HUES48 (cell line): ENCODE measurements at regions not wholly inside any gene's neighbourhood (a gene's known extent, or its start where the extent isn't known, plus 50 kb on each side); places are given as distances from the start of the nearest gene placed in this dataset.

ENCODE experiments used
- H3K27ac ChIP-seq: one replicate; pipeline ENCODE4 v1.7.0; 2013; ENCODE audit warnings: low read depth, low read length, inconsistent platforms
- H3K27me3 ChIP-seq: 2 replicates; pipeline ENCODE4 v1.6.1; 2013; ENCODE audit warnings: mild to moderate bottlenecking, low read length; ENCODE audit not compliant: control insufficient read depth, insufficient read depth
- H3K36me3 ChIP-seq: 2 replicates; pipeline ENCODE4 v1.6.1; 2013; ENCODE audit warnings: low read length; ENCODE audit not compliant: control insufficient read depth, insufficient read depth
- H3K4me1 ChIP-seq: 2 replicates; pipeline ENCODE4 v1.6.1; 2013; ENCODE audit warnings: mild to moderate bottlenecking, low read length; ENCODE audit not compliant: control insufficient read depth, insufficient read depth
- H3K4me3 ChIP-seq: 2 replicates; pipeline ENCODE4 v1.5.1; 2013; ENCODE audit warnings: mild to moderate bottlenecking, low read depth, low read length
- H3K9ac ChIP-seq: 2 replicates; pipeline ENCODE4 v1.6.1; 2013; ENCODE audit warnings: mild to moderate bottlenecking, low read depth, low read length, moderate library complexity
- H3K9me3 ChIP-seq: 2 replicates; pipeline ENCODE4 v1.6.1; 2013; ENCODE audit warnings: low read length; ENCODE audit not compliant: control insufficient read depth, insufficient read depth

DNA sequence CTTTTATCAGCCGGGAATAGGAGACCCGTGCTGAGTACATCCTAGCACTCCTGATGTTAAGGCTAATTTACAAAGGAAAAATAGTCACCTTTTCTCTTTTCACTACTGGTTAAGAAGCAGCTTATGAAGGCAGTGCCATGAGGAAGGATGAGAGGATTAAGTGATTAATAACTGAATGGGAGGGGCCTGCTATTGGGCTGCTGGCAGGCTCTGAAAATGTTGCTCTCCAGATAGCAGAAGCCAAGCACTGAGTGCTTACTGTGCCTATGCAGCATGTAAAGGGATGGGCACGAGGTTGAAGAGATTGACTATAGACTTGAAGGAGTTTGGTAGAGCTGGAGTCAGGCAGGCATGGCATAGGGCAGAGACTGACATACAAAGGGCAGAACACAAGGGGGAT is 282.4 kb upstream of the THSD7B start:
- Histone ChIP-seq H3K4me3 (no peak overlapping the region), H3K36me3 (no peaks in the 10 kb centered on the region), H3K27me3 (no peaks in the 10 kb centered on the region), H3K9me3 (0 out of 2 replicates have a peak, but pooled peaks cover 1% of the 10 kb centered on the region), H3K9ac (no peak overlapping the region), H3K27ac (no peak overlapping the region), H3K4me1 (no peaks in the 10 kb centered on the region)

DNA sequence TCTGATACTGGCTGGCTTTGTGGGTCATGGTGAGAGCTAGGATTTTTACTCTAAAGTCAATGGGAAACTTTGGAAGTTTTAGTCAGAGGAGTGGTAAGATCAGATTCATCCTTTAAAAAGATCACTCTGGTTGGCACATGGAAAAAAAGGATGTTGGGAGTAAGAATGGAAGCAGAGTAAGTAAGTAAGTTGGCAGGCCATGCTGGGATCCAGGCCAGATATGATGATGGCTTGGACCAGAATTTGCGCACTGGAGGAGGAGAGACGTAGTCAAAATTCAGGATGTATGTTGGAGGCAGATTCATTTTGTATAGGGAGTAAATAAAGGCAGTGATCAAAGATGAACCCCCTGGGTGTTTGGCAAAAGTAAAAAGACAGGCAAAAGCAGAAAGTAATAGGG is 283.3 kb upstream of the THSD7B start:
- Histone ChIP-seq H3K36me3 (no peaks in the 10 kb centered on the region), H3K4me3 (no peak overlapping the region), H3K27me3 (no peaks in the 10 kb centered on the region), H3K9me3 (0 out of 2 replicates have a peak, but pooled peaks cover 4% of the 10 kb centered on the region), H3K9ac (no peak overlapping the region), H3K4me1 (no peaks in the 10 kb centered on the region), H3K27ac (no peak overlapping the region)

DNA sequence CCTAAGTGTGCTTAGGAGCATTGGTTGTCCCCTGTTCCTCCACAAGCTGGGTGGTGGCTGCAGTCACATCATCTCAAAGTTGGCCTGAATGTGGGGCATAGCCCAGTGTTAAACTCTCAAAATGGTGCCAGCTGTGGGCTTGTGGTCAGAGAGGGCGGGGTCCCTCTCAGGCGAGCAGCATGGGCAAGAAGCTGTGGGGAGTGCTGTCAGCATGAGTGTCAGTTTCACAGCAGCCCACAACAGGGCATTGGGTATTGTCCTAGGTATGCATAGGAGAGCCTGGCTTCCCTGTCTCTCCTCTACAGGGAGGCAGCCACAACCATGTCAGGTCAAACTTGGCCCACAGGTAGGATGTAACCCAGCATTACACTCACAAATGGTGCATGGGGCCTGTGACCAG is 285.6 kb upstream of the THSD7B start:
- H3K9me3 ChIP-seq: 0 out of 2 replicates have a peak, but pooled peaks cover 4% of the 10 kb centered on the region
- H3K9ac ChIP-seq: no peak overlapping the region
- no peak overlapping the region for H3K27ac ChIP-seq
- no peaks in the 10 kb centered on the region for H3K27me3 ChIP-seq
- no peaks in the 10 kb centered on the region for H3K36me3 ChIP-seq
- H3K4me3 ChIP-seq: no peak overlapping the region
- H3K4me1 ChIP-seq: no peaks in the 10 kb centered on the region

DNA sequence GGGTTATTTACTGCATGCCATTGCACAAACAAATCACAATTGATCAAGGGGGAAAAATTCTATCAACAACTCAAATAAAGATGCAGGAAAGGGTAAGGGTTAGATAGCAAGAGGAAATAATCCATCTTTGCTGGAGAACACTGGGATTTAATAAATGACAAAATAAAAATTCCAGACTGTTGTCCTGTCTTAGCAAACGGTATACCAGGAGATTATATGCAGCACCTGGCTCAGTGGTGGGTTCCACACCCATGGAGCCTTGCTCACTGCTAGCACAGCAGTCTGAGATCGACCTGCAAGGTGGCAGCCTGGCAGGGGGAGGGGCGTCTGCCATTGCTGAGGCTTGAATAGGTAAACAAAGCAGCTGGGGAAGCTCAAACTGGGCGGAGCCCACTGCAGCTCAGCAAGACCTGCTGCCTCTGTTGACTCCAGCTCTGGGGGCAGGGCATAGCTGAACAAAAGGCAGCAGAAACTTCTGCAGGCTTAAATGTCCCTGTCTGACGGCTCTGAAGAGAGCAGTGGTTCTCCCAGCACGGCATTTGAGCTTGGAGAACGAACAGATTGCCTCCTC is 296.5 kb upstream of the THSD7B start:
- H3K9ac ChIP-seq: no peak overlapping the region
- H3K27ac ChIP-seq: no peak overlapping the region
- no peak overlapping the region for H3K4me3 ChIP-seq
- H3K36me3 ChIP-seq: no peaks in the 10 kb centered on the region
- H3K9me3 ChIP-seq: no peaks in the 10 kb centered on the region; the same call in 1 of the 2 replicates
- H3K27me3 ChIP-seq: no peaks in the 10 kb centered on the region
- no peaks in the 10 kb centered on the region for H3K4me1 ChIP-seq

GRCh38 chr2:136452528-136452927 is 312.8 kb upstream of the THSD7B start:
- H3K36me3 ChIP-seq: no peaks in the 10 kb centered on the region
- H3K27me3 ChIP-seq: no peaks in the 10 kb centered on the region
- H3K4me3 ChIP-seq: no peak overlapping the region
- H3K27ac ChIP-seq: no peak overlapping the region
- no peak overlapping the region for H3K9ac ChIP-seq
- H3K4me1 ChIP-seq: peaks cover 9% of the 10 kb centered on the region; the same call in 1 of the 2 replicates
- no peaks in the 10 kb centered on the region for H3K9me3 ChIP-seq

GRCh38 chr2:136448986-136449780 is 316.2 kb upstream of the THSD7B start:
- H3K9ac ChIP-seq: no peak overlapping the region
- no peak overlapping the region for H3K4me3 ChIP-seq
- no peak overlapping the region for H3K27ac ChIP-seq
- H3K9me3 ChIP-seq: no peaks in the 10 kb centered on the region
- H3K36me3 ChIP-seq: no peaks in the 10 kb centered on the region
- peaks cover 9% of the 10 kb centered on the region; the same call in 1 of the 2 replicates for H3K4me1 ChIP-seq
- no peaks in the 10 kb centered on the region for H3K27me3 ChIP-seq

DNA sequence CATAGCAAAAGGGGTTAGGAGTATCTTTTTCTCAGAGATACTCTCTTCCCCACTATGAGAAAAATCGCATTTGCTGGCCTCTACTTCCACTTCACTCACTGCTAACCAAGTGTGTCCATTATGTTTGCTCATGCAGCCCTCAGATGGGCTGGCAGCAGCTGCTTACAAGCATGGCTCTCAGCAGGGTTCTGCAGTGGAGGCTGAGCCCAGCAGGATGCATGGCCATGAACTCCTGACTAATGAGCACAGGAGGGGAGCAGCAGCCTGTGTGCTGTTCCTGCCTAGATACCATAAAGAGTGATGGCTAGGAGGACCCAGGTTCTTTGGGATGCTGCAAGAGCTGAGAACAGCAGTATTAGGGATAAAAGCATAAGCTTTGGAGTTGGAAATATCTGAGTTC is 316.9 kb upstream of the THSD7B start:
- Histone ChIP-seq H3K27ac (no peak overlapping the region), H3K9me3 (no peaks in the 10 kb centered on the region), H3K36me3 (no peaks in the 10 kb centered on the region), H3K4me1 (peaks cover 9% of the 10 kb centered on the region; the same call in 1 of the 2 replicates), H3K9ac (no peak overlapping the region), H3K27me3 (no peaks in the 10 kb centered on the region), H3K4me3 (no peak overlapping the region)

DNA sequence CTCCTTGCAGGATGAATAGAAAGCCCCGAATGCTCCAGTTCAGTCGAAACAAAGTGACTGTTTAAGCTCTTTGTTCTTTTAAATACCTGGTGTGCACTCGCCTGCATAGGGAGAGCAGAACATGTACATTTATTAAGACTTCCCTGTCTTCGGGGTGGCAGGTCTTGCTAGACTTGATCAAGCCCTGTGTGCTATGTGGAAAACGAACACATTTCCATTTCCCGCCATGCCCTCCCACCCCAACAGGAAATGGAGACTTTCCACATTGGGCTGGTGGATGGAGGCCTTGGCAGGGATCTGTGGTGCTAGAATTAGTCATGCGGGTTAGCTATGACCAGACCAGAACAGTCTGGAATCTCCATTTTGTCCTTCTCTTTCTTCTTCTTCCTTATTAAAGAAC is 321.0 kb upstream of the THSD7B start:
- no peak overlapping the region for H3K9ac ChIP-seq
- H3K27ac ChIP-seq: no peak overlapping the region
- H3K36me3 ChIP-seq: no peaks in the 10 kb centered on the region
- no peak overlapping the region for H3K4me3 ChIP-seq
- peaks cover 21% of the 10 kb centered on the region for H3K4me1 ChIP-seq
- no peaks in the 10 kb centered on the region for H3K27me3 ChIP-seq
- H3K9me3 ChIP-seq: no peaks in the 10 kb centered on the region

DNA sequence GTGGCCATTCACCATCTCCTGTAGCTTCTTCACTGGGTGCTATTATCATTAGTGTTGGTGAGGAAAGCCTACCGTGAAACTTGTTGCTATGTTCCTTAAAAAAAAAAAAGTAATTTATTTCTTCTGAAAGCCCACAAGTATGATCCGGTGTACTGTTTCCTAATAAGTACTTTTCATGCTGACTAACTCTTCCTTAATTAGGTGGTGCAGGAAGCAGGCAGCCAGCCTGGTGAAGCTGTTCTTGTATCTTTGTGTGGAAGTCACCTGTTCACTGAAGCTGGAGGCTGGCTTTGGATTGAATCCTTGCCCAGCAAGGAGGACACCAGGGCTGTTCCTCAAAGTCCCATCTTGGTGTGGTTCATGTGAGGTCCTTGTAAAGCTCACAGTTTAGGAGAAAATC is 321.7 kb upstream of the THSD7B start:
- Histone ChIP-seq H3K27ac (no peak overlapping the region), H3K4me1 (peaks cover 18% of the 10 kb centered on the region), H3K27me3 (no peaks in the 10 kb centered on the region), H3K9ac (no peak overlapping the region), H3K36me3 (no peaks in the 10 kb centered on the region), H3K4me3 (no peak overlapping the region), H3K9me3 (no peaks in the 10 kb centered on the region)

GRCh38 chr2:136441979-136442714 is 323.2 kb upstream of the THSD7B start:
- H3K9ac ChIP-seq: no peak overlapping the region
- H3K9me3 ChIP-seq: no peaks in the 10 kb centered on the region
- H3K4me1 ChIP-seq: peaks cover 12% of the 10 kb centered on the region
- no peaks in the 10 kb centered on the region for H3K27me3 ChIP-seq
- H3K4me3 ChIP-seq: no peak overlapping the region
- H3K27ac ChIP-seq: no peak overlapping the region
- no peaks in the 10 kb centered on the region for H3K36me3 ChIP-seq
